ENCODE measurements at regions not wholly inside any gene's neighbourhood (a gene's known extent, or its start where the extent isn't known, plus 50 kb on each side); places are given as distances from the start of the nearest gene placed in this dataset.

- peak; percentile 16 for DNase-seq
These were observed 178.1 kb downstream of the FGF1 start for GRCh38 chr5:142507531-142508372.

DNA sequence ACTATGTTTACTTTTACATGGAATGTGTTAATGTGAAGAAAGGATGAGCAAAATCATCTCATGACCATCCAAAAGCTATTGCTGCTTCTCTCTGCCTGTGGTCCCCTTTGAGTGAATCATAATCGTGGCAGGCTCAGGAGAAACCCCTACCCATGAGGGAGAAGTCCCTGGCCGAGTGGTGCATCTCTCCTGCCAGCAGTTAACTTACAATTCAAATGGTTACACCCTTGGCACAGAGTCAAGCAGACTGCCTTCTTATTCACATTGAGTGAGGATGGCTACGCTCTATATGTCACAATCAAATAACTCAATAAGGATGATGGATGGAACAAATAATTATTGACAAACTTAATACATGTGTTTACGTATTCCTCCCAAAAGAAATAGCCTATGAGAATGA lies 179.1 kb downstream of the FGF1 start:
- no peak for DNase-seq

- no peak for DNase-seq
These were observed 179.8 kb downstream of the FGF1 start for GRCh38 chr5:142506046-142506445.

DNA sequence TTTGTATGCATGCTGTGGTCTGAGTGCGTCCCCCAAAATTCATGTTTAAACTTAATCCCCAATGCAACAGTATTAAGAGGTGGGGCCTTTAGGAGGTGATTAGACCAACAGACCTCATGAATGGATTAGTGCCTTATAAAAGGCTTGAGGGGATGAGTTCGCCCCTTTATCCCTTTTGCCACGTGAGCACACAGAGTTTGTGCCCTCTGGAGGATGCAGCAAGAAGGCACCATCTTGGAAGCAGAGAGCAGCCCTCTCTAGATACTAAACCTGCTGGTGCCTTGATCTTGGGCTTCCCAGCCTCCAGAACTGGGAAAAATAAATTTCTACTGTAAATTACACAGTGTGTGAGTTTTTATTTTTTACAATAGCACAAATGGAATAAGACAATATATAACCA lies 177.1 kb upstream of the SPRY4 start:
- DNase-seq = no peak

DNA sequence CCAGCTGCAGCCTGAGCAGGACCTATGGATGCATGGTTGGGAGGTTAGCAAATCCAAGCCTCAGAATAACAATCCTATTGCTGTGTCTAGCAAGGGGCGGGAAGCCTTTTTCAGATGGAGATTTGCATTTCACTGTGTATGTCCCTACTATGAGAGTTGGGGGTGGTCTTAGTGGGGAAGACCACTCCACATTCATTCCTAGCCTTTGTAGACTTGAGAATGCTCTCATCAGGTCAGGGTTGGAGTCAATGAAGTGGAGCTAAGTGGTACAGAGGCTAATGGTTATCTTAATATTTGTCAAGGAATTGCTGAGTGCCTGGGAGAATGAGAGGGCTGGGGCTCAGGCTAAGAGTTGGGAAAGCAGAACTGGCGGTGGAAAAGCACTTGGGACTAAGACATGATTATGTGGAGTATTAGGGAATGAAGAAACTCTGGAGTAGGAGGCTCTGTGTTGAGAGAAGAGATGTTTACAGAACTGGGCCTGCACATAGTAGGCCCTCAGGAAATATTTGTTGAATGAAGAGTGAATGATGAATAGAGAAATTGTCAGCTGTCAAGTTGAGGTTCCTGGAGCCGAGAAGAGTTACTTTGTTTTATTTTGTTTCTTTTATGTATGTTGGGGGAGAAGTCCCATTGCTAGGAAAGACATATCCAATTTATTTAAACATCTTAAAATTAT lies 175.5 kb upstream of the SPRY4 start:
- no peak for DNase-seq

GRCh38 chr5:142499591-142500226 lies 174.9 kb upstream of the SPRY4 start:
- no peak for DNase-seq

GRCh38 chr5:142498298-142498697 lies 173.5 kb upstream of the SPRY4 start:
- no peak for DNase-seq

- no peak for DNase-seq
These were observed 170.7 kb upstream of the SPRY4 start for GRCh38 chr5:142495531-142495930.

GRCh38 chr5:142493875-142494518 lies 169.2 kb upstream of the SPRY4 start:
- no peak for DNase-seq

DNA sequence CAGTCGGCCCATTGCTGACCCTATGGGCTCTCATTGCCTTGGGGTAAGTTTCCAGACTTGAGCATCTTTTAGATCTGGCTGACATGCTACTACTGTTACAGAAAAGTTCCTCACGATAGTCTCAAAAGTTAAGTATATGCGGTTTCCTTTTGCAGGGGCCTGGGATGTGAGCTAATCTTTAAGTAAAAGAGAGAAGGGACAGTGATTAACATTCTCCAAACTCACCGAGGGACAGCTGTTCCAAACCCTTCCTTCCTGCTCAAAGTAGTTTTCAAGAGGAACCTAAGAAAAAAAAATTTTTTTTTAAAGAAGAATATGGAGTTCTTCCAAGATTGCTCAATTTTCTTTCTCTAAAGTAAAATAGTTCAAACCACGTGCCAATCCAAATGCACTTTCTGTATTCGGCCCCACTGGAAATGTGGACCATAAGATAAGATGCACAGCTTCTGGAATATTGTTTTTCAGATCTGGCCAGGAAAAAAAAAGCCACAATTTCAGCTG lies 168.0 kb upstream of the SPRY4 start:
- no peak for DNase-seq

DNA sequence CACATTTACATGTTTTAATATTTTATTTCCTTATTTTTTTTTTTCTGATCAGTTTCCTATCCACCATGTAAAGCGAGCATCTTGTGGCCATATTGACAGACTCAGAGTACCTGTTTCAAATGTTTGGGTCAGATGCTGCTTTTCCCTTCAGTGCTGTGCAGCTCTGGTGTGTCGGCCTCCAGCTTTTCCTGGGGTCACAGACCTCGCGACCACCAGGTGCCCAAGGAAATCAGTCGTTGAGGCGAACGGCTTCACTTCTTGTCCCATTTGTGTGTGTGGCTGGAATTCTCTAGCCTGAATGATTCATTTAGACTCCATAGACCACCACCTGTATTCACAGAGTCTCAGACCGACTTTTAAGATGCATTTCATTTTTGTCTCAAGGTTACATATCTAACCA lies 166.9 kb upstream of the SPRY4 start:
- no peak for DNase-seq

GRCh38 chr5:142491270-142491669 lies 166.4 kb upstream of the SPRY4 start:
- DNase-seq = no peak

DNA sequence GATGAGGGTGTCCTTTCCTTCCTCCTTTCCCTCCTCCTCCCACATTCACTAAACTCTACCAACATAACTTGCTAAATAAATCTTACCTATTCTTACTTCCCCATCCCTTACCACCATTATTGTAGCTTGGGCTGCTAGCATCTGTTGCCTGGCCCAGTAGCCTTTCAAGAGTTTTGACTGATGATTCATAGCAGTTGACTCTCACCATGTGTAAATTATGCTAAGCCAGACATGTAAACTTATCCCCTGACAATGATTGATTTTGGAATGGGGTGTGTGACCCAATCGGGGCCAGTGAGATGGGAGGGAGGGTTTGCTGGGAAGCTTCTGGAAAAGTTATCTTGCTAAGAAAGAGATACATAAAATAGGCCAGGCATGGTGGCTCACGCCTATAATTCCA lies 161.8 kb upstream of the SPRY4 start:
- no peak for DNase-seq

DNA sequence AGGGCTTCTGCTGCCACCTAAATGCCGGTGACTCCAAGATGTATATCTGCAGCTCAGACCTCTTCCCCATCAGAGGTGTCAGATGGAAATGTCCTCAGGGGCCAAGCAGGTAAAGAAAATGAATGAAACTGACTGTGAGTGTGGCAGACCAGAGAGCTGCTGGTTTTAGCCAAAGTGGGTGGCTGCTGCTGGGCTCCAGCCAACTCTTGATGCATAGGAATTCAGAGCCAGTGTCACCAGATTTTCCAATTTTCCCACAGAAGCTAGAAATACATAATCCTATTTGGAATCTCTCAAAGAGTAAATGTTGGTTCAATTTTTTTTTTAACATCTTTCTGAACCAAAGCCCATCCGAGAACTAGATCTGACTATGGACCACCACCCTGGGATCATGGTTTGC lies 161.2 kb upstream of the SPRY4 start:
- DNase-seq = no peak

GRCh38 chr5:142484821-142485387 lies 160.1 kb upstream of the SPRY4 start:
- DNase-seq = no peak

GRCh38 chr5:142482207-142482606 lies 157.4 kb upstream of the SPRY4 start:
- DNase-seq = no peak

GRCh38 chr5:142481410-142481809 lies 156.6 kb upstream of the SPRY4 start:
- DNase-seq = no peak

DNA sequence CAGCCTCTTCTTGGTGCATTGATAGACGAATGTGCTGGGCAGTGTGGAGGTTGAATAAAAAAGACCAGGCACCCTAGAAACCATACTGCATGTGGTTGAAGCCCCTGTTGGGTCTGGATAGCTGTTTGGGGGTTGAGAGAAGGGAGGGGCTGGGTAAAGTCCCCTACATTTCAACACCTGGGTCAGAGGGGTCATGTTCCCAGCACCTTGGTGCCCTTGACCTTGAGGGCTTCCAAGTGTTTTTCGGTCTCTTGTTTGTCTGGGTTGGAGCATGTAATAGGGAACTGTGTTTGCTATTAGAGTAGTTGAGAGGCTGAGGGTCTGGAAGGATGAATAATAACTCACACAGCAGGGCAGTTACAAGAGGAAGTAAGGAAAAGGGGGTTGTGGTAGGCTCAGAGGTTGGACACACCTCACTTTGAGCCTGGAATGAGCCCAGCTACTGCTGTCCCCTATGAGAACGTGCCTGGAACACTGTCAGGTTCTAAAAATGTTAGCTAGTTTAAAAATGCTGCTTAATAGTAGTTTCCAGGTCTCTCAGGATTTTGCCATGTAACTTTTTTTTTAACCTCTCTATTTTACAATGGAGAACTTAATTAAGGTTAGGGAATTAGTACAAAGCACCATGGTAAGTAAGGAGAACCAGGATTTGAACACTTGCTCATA lies 155.2 kb upstream of the SPRY4 start:
- DNase-seq = no peak

DNA sequence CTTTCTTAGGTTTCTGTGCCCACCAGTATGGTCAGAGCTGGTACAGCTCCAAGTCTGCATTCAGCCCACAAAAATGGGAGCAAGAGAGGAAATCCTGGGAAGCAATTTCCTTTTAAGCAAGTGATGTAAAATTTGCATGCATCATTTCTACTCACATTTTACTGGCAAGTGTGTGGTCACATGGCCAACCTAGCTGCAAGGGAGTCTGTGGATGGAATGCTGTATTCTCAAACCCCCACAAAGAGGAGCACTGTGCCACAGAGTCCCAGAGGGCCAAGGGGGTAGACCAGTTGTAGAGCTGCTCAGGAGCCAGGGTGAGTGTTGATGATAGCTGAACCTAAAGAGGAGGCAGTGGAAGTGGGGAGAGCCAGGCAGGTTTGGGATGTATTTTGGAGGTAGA lies 154.3 kb upstream of the SPRY4 start:
- DNase-seq = no peak

DNA sequence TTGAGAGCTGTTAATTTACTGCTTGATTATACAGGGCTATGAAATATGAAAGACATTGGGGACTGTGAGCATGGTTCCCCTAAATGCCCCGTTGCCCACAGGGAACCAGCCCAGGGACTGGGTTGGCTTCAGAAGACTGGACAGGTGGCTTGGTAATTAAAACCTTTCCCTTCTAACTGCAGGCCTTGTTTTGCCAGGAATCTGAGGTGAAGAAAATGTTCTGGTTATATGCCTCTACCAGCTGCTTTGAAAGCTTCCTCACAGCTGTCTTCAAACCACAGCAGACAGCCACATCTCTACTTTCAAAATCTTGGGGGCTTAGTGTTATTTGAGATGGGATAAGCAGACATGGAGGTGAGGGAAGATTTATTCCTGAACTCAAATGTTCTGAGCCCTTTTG lies 153.3 kb upstream of the SPRY4 start:
- DNase-seq = no peak

DNA sequence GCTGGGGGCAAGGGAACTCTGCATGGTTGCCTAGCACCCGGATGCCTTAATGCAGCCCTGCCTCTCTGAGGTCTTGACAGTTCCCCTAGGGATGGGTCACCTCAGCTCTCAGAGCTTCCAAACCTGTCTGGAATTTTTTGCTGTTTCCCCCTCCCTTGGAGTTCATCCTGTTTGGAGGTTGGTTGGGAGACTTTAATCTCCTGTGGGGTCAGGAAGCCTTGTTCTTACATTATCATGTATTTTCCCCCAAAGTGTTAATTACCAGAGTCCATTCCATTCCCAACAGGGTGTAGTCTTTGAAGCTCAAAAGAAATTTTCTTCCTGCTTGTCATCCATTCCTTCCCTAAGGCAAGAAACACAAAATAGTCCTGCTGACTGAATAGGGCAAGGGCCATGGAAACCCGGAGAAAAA lies 150.3 kb upstream of the SPRY4 start:
- no peak for DNase-seq

DNA sequence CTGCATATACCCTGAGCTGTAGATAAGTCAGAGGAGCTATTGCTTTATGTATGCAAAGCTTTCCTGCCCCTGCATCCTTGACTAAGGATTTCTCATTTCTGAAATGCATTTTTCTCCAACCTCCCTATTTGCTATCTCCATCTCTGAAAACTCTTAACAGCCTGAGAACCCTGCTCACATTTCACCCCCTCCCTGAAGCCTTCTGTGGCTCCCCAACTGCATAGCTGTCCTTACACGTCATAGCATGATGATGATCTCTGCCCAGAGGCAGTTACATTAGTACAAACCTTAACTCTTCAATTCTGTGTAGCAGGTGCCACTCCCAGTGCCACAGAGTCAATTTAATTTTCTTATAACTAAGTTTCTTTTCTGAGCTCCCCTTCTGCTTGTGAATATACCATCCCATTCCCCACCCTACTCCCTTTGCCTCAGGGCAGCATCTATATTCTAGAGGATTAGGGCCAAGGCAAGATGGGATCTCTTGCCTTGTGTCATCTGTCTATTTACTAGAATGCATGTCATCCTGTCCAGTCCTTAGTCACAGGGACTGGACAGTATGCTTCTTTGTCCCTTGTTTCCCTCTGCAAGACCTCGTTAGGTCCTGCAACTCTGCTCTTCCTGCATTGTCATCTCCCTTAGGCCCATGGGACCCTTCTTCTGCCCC lies 149.7 kb upstream of the SPRY4 start:
- no peak for DNase-seq

Measured in activated CD4-positive, alpha-beta T cell treated with anti-CD3 and anti-CD28 coated beads, Interleukin-2, amount 50 U/mL, for 16 hours (primary cell).